Dedifferentiated amniotic fluid mesenchymal stem cell (primary cell): ENCODE measurements at regions not wholly inside any gene's neighbourhood (a gene's known extent, or its start where the extent isn't known, plus 50 kb on each side); places are given as distances from the start of the nearest gene placed in this dataset.

Source experiments
- DNase-seq: peaks from one replicate; pipeline ENCODE4 v3.0.0-alpha.2; 2016; ENCODE audit errors: extremely low spot score

DNA sequence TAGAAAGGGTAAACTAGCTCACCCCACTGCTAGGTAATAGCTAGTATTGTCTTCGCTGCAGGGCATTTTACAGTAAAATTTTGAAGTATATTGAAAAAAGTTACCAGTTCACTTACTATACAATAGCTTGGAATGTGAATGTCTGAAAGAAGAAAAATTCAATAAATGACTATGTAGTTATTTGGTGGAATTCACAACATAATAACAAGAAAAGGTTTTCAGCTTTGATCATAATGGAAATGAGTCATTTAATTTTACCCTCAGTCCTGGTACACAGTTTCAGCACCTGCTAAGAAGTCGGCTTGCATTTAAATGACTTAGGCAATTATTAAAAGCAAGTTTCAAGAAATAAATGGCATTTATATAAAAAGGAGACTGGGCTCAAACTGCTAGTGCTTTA, 90.4 kb downstream of the NUP35 start:
- DNase-seq = no peak

- DNase-seq = no peak
These were observed 91.7 kb downstream of the NUP35 start for GRCh38 chr2:183215917-183216316.

GRCh38 chr2:183219888-183220287, 95.6 kb downstream of the NUP35 start:
- DNase-seq = no peak

DNA sequence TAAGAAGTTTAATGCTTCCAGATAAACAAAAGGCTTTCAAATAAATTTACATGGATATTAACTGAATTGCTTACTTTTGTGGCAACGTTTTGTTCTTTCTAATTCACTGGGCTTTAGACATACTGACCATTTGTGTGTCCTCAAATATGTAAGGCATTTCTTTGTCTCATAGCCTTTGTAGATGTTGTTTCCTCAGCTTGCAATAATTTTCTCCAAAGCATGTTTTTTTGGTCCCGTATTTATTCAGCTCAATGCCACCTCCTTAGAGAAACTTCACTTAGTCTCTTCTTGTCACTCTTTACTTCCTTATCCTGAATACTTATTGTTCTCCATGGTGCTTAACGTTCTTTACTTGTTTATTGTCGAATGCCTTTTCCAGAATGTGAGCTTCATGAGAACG, 98.5 kb downstream of the NUP35 start:
- no peak for DNase-seq

- DNase-seq = peak; percentile 37
These were observed 100.7 kb downstream of the NUP35 start for GRCh38 chr2:183224948-183225347.

- no peak for DNase-seq
These were observed 102.9 kb downstream of the NUP35 start for GRCh38 chr2:183227176-183227575.

DNA sequence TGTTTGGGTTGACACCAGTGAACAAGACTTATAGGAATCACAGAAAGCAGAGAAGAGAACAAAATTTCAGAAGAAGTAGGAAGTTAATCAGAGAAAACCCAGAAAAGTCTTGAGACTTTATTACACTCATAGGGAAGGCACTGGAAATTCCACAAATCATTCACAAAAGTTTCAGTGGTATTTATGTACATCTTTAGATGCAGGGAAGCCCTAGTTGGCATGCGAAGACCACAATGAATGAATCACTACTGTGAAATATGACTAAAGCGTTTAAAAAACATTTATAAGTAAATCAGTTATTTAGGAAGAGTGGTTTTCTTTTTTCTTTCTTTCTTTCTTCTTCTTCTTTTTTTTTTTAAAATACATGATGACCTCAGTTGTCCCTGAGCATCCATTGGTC, 105.1 kb downstream of the NUP35 start:
- no peak for DNase-seq

DNA sequence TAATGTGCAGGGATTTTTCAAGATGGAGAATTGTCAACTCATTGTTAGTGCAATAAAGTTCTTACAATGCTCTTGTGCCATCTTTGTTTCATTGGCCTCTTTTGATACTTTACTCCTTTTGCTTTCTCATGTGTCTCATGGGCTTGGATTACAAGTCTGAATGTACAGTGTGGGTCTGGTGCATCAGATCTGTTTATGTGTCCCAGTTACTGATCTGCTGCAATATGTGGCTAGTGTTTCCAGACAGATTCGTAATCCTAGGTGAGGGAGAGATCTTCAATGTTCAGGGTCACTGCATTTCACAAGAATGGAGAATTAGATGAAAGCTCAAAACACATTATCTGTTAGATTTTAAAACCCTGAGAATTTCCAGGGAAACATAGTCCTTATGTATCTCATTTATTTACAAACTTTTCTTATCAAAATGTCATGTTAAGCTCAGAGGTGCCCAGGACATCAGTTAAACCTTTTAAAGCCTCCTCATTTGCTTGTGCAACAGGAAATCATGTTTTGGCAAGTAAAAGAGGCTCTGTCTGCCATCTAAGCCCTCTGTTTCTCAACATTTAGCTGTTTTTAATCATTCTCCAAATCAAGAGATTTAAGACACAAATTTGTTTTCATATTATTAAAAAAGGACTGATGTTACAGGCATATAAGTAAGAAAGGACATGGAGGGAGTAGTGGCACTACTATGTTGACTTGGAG, 108.1 kb downstream of the NUP35 start:
- DNase-seq = no peak

DNA sequence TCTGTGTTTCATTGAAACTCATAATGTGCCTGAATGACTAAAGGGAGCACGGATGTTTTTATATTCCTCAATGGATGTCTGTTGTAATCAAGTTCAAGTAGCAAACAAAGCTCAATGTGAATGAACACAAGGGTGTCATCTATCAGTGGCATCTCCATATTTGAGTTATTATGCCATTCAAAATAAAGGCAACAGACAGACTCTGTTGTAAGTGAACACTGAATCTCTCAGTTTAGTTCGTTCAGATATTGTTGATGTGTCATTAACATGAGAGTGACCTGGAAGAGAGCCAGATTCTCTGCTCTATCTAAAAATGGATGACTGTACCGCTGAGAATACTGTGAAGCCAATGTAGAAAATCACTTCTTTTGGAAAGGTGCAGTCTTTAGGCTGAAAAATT, 118.7 kb downstream of the NUP35 start:
- no peak for DNase-seq

DNA sequence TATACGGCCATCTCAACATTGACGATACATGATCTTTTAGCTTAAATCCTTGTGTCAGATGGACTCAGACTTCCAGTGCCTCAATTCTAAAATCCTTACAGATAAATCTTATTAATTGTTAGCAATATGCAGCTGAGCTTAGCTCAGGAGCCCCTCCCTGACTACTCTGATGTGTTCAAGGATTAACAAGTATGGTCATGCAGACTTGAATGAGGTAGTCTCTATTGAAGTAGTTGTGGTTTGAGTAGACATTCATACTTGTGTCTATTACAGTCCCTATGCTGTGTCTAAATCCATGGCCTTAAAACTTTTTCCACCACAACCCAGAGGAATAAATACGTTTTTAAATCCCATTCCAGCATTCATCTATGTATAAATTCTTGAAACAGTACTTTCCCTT, 119.5 kb downstream of the NUP35 start:
- DNase-seq = no peak

- no peak for DNase-seq
These were observed 120.1 kb downstream of the NUP35 start for GRCh38 chr2:183244300-183244844.

- peak; percentile 16 for DNase-seq
These were observed 124.8 kb downstream of the NUP35 start for GRCh38 chr2:183248866-183249567.

DNA sequence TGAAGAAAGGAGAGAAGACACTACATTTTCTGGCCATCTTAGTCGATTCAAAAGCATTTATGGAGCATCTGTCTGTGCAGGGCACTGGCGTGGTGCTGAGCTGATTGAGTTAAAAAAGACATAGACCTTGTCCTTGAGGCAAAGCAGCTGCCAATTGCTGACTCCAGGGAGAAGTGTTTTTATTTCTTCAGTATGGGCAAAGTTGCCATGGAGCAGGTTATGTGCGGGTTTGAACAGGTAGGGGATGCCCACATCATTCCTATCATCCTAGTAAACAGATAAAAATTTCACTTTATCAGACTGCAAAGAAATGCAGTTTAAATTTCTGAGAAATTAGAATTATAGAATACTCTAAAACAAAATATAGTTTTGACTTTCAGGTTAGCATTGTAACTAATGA, 125.8 kb downstream of the NUP35 start:
- no peak for DNase-seq

DNA sequence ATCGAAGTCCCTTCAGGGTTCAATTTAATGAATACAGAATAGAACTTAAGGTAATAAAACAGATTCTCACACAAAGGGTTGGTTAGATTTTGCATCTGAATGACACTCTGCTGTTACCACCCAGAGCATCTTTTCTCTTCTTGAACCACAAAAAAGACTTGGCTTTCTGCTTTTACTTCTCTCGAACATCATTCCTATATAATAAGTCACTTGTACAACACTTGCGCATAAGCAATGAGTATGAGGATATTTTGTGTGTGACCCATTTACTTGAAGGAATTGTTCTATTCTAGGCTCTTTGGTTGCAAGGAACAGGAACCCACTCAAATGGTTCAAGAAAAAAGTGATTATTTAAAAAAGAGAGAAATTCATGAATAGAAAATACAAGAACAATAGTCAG, 126.2 kb downstream of the NUP35 start:
- DNase-seq = no peak

DNA sequence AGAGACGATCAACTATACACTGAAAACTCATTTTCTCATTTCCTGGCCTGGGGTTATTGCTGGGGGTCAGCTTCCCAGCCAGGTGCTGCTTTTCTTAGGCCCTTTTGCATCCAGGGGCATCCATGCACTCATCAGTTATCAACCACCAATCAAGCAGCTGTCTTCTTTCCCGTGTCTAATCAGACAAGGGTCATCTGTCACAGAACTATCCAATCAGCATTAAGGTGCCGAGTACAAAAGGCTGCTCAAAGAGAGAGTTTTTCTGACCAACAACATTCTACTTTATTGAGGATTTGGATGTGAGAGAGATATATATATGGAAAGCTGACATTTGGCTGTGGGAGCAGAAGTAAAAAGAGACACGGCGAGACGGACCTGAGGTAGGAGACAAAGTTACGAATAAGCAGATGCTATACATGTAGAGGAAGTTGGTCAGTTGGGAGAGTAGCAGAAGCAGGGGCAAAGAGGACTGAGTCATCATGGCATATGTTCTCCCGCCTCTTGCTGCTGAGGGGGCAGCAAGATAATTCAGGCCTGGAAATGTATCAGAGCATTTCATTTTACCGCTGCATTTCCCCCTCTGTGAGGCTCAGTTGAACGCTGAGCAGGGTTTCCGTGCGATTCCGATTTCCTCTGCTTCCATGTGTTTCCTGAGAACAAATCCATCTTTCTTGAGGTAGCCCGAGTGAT, 129.3 kb downstream of the NUP35 start:
- no peak for DNase-seq

- DNase-seq = no peak
These were observed 131.2 kb downstream of the NUP35 start for GRCh38 chr2:183255411-183255810.

- DNase-seq = no peak
These were observed 135.7 kb downstream of the NUP35 start for GRCh38 chr2:183259921-183260320.

DNA sequence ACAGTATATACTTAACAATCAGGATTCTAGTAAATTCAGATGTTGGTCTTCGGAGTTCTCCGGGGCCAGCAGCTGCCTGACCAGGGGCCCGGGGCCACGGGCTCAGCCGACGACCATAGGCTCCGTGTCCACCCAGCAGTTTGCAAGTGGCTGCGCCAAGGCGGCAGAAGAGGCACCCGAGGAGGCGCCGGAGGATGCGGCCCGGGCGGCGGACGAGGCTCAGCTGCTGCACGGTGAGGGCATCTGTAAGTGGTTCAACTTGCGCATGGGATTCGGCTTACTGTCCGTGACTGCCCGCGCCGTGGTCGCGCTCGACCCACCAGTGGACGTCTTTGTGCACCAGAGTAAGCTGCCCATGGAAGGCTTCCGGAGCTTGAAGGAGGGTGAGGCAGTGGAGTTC, 136.3 kb downstream of the NUP35 start:
- no peak for DNase-seq

GRCh38 chr2:183264890-183265535, 140.8 kb downstream of the NUP35 start:
- no peak for DNase-seq

DNA sequence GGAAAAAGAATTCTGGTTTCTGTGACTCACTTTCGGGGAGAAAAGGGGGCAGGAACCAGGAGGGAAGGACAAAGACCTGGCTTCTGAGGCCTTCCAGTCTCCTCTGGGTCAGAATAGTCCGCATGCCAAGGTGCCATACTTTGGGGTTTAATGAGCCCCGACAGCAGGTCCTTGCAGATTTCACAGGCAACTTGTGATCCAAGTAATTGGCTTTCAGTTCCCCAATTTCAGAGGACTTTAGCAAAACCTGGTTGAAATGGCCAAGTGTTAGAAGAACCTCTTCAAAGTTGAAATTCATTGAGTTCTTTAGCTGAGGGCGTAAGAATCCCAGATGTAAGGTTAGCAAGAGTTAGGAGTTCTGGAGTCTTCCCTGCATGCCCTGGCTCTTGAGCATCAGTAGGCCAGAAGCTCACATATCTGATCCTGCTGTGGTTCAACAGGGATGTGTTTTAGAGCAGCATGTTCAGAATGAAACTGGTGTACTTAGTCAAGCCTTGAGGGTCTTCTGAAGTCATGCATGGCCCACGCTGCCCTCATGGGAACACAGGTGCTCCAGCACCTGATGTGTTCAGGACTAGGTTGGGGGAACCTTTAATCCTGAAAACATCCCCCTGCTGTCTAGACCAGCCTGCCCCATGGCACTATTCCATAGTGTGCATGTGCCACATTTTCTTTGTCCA, 143.0 kb downstream of the NUP35 start:
- no peak for DNase-seq

DNA sequence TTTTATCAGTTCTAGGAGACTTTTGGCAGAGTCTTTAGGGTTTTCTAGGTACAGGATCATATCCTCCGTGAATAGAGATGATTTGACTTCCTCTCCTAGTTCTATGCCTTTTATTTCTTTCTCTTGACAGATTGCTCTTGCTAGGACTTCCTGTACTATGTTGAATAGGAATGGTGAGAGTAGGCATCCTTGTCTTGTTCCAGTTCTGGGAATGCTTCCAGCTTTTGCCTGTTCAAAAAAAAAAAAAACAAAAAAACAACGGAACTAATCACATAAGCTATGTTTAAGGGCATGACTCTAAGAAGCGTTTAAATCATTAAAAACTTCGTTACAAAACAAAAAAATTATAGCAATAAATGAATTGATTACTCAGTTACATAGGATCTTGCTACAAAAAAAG, 145.7 kb downstream of the NUP35 start:
- DNase-seq = no peak

DNA sequence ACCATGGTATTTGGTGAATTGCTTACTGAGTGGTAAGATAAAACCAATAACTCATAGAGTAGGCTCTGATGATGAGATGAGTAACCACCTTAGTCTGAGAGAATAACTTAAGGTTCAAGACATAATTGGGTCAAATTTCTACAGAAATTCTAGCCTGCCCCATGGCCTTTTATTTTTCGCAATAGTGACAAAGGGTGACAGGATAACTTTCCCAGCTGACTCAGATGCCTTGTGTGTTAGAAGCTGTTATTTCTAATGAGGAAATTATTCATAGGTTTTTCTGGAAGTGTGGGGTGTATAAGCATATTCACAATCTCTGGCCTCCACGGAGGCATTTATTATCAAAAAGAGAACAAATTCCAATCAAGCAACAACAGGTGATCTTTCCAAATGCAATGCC, 159.0 kb downstream of the NUP35 start:
- no peak for DNase-seq
